Stomach smooth muscle (tissue), 2 donors: ENCODE measurements at regions not wholly inside any gene's neighbourhood (a gene's known extent, or its start where the extent isn't known, plus 50 kb on each side); places are given as distances from the start of the nearest gene placed in this dataset.
"Not testable (repeated sequence)": the region's sequence is repeated elsewhere in the genome, so short reads cannot be mapped to it uniquely, and the experiment has no call there.

Experiments
- H3K27ac ChIP-seq: one replicate; pipeline ENCODE4 v1.7.0; 2013; ENCODE audit warnings: mild to moderate bottlenecking, low read length, inconsistent platforms
- H3K27me3 ChIP-seq, 2 donors: one replicate each; pipeline ENCODE4 v1.7.0; 2013; ENCODE audit warnings: low read length in 2 of 2; ENCODE audit not compliant: insufficient read depth in 2 of 2, control insufficient read depth in 1 of 2
- H3K36me3 ChIP-seq, 2 donors: one replicate each; pipeline ENCODE4 v1.7.0; 2013; ENCODE audit warnings: low read length in 2 of 2; ENCODE audit not compliant: control insufficient read depth in 2 of 2, insufficient read depth in 2 of 2
- H3K4me1 ChIP-seq: one replicate; pipeline ENCODE4 v1.7.0; 2013; ENCODE audit warnings: low read length; ENCODE audit not compliant: control insufficient read depth, insufficient read depth
- H3K4me3 ChIP-seq, 2 donors: one replicate each; pipeline ENCODE4 v1.7.0; 2013; ENCODE audit warnings: low read length in 2 of 2
- H3K9ac ChIP-seq, 2 donors: one replicate each; pipeline ENCODE4 v1.7.0; 2013; ENCODE audit warnings: low read length in 2 of 2, mild to moderate bottlenecking in 1 of 2
- H3K9me3 ChIP-seq, 2 donors: one replicate each; pipeline ENCODE4 v1.7.0; 2013; ENCODE audit warnings: low read length in 2 of 2; ENCODE audit not compliant: control insufficient read depth in 2 of 2
- donor health status: healthy.
- donor health status: Pancreatic carcinoma.

DNA sequence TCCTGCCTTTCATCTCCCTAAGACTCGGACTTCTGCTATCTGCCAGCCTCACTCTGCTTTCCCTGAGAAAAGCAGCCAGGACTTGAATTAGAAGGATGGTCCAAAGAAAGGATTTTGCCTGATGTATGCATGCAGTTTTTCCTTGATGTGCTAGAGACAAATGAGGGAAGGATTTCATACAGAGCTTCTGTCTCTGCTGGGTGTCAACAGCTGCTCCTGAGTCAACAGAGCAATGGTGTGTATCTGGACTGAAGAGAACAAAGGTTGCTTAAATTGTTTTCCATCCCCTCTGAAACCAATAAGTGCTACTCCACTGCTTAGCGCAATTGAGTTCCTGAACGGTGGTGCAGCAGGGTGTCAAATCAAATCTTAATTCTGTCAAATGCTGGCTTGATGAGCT lies 680.6 kb upstream of the C16orf82 start:
- H3K27ac ChIP-seq, result no peak overlapping the region
- H3K4me3 ChIP-seq, result no peak overlapping the region
- no peaks in the 10 kb centered on the region for H3K27me3 ChIP-seq
- no peaks in the 10 kb centered on the region for H3K4me1 ChIP-seq
- H3K9me3 ChIP-seq, result peaks cover 0 to 2% of the 10 kb centered on the region in 2 donors
- no peak overlapping the region for H3K9ac ChIP-seq
- H3K36me3 ChIP-seq, result no peaks in the 10 kb centered on the region

- Histone ChIP-seq H3K27ac (no peak overlapping the region), H3K9me3 (no peaks in the 10 kb centered on the region), H3K36me3 (no peaks in the 10 kb centered on the region), H3K4me1 (no peaks in the 10 kb centered on the region), H3K9ac (no peak overlapping the region), H3K27me3 (no peaks in the 10 kb centered on the region), H3K4me3 (no peak overlapping the region)
Observed at GRCh38 chr16:26391833-26392232, 674.9 kb upstream of the C16orf82 start.

DNA sequence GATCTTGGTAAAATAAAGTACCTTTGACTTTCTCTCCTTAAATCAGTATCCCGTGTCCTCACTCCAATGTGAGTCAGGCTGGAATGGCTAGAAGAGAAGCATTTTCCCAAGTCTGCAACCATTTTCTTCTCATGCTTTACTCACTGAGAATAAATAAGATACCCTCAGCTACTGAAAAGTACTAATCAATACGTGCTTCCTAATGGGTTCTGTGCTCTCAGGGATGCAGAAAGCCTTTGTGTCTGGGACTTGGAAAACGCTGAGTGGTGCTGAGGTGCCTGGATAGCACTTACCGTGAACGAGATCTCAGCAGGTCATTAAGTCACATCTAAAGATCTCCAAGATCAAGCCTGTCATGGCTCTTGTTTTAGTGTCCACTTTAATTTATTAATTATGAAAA lies 672.3 kb upstream of the C16orf82 start:
- H3K27me3 ChIP-seq, result no peaks in the 10 kb centered on the region
- H3K36me3 ChIP-seq, result no peaks in the 10 kb centered on the region
- no peak overlapping the region for H3K27ac ChIP-seq
- H3K4me1 ChIP-seq, result no peaks in the 10 kb centered on the region
- H3K9me3 ChIP-seq, result no peaks in the 10 kb centered on the region
- no peak overlapping the region for H3K9ac ChIP-seq
- no peak overlapping the region for H3K4me3 ChIP-seq

DNA sequence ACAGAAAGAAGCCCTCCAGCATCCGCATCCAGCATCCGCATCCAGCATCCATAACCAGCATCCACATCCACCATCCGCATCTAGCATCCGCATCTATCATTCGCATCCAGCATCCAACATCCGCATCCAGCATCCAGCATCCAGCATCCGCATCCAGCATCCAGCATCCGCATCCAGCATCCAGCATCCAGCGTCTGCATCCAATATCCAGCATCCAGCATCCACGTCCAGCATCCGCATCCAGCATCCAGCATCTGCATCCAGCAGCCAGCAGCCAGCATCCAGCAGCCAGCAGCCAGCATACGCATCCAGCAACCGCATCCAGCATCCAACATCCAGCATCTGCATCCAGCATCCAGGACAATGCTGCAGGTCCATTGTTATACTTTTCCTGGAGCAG lies 671.0 kb upstream of the C16orf82 start:
- H3K9ac ChIP-seq, result no peak overlapping the region
- no peak overlapping the region for H3K27ac ChIP-seq
- H3K4me1 ChIP-seq, result no peaks in the 10 kb centered on the region
- H3K9me3 ChIP-seq, result no peaks in the 10 kb centered on the region
- no peak overlapping the region for H3K4me3 ChIP-seq
- no peaks in the 10 kb centered on the region for H3K36me3 ChIP-seq
- no peaks in the 10 kb centered on the region for H3K27me3 ChIP-seq

DNA sequence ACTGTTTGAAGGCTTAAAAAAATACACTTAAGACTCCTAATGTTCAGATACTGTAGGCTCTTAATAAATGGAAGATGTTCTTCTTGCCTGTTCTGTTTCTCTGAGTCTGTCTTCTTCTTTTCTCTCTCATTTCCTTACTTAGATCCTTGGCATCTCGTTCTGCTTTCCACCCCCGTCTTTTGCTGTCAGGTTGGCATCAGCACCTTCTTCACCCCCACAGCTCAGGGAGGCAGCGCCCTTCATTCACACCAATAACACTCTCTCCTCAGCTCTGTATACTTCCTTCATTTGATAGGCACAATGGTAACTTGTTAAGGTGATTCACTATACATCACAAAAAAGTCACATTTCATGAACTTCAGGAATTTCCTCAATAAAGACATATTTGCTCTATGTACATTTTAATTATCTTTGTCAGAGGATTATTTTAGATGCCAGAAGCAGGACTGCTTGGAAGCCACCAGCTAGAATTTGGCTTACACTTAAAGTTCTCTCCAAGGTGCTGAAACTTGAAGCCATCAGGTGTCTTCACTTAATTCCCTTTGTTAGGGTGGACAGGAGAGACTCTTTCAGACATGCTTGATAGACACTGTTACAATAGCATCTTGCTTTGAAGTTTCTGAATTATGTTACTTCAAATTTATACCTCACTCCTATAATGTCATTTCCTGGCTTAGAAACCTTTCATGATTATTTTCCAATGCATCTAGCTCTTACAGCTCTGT lies 670.1 kb upstream of the C16orf82 start:
- no peak overlapping the region for H3K4me3 ChIP-seq
- no peak overlapping the region for H3K27ac ChIP-seq
- H3K4me1 ChIP-seq, result no peaks in the 10 kb centered on the region

GRCh38 chr16:26413780-26414179 lies 652.9 kb upstream of the C16orf82 start:
- H3K4me3 ChIP-seq, result no peak overlapping the region
- no peak overlapping the region for H3K9ac ChIP-seq
- no peaks in the 10 kb centered on the region for H3K27me3 ChIP-seq
- H3K36me3 ChIP-seq, result no peaks in the 10 kb centered on the region
- no peaks in the 10 kb centered on the region for H3K9me3 ChIP-seq
- H3K27ac ChIP-seq, result no peak overlapping the region
- no peaks in the 10 kb centered on the region for H3K4me1 ChIP-seq

More for the DNA sequence above, 670.1 kb upstream of the C16orf82 start:
- H3K36me3 ChIP-seq, result no peaks in the 10 kb centered on the region
- no peaks in the 10 kb centered on the region for H3K27me3 ChIP-seq
- no peaks in the 10 kb centered on the region for H3K9me3 ChIP-seq
- H3K9ac ChIP-seq, result no peak overlapping the region

DNA sequence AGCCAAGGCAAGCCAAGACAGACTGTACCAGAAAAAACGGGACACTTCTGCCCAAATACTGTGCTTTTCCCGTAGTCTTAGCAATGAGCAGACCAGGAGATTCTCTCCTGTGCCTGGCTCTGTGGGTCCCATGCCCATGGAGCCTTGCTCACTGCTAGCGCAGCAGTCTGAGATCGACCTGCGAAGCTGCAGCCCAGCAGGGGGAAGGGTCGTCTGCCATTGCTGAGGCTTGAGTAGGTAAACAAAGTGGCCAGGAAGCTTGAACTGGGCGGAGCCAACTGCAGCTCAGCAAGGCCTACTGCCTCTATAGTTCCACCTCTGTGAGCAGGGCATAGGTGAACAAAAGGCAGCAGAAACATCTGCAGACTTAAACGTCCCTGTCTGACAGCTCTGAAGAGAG lies 647.3 kb upstream of the C16orf82 start:
- not testable (repeated sequence) for H3K27me3 ChIP-seq, H3K9ac ChIP-seq, H3K4me1 ChIP-seq, H3K27ac ChIP-seq, H3K36me3 ChIP-seq, H3K9me3 ChIP-seq, H3K4me3 ChIP-seq

DNA sequence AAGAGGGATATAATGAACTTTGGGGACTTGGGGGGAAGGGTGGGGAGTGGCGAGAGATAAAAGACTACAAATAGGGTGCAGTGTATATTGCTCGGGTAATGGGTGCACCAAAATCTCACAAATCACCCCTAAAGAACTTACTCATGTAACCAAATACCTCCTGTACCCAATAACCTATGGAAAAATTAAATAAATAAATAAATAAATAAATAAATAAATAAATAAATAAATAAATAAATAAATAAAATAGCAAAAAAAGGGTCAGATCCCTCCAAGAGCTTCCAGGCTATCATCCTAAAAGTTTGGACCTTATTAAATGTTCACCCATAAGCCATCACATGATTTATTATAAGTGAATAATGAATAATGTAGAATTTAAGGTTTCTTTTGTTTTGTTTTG lies 636.1 kb upstream of the C16orf82 start:
- Histone ChIP-seq H3K9ac (no peak overlapping the region), H3K4me3 (no peak overlapping the region), H3K27ac (no peak overlapping the region), H3K27me3 (no peaks in the 10 kb centered on the region), H3K36me3 (no peaks in the 10 kb centered on the region), H3K9me3 (peaks cover 0 to 3% of the 10 kb centered on the region in 2 donors), H3K4me1 (no peaks in the 10 kb centered on the region)

DNA sequence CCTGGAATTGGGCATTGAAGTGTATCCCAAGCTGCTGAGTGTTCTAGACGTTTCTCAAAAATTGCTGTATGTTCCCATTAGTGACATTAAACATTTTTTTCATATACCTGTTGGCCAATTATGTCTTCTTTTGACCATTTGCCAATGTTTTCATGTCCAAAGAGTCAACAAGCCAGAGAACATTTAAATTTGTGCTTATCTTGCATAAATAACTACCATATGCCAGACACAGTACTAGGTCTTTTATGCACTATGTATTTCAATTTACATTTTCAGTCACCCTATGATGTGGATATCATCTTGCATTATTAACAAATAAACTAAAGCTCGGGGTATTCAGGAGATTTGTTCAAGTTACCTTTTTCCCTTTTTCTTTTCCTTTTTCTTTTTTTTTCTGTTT lies 632.9 kb upstream of the C16orf82 start:
- Histone ChIP-seq H3K27ac (no peak overlapping the region), H3K36me3 (no peaks in the 10 kb centered on the region), H3K4me1 (no peaks in the 10 kb centered on the region), H3K27me3 (no peaks in the 10 kb centered on the region), H3K9me3 (peaks cover 0 to 3% of the 10 kb centered on the region in 2 donors), H3K4me3 (no peak overlapping the region), H3K9ac (no peak overlapping the region)

DNA sequence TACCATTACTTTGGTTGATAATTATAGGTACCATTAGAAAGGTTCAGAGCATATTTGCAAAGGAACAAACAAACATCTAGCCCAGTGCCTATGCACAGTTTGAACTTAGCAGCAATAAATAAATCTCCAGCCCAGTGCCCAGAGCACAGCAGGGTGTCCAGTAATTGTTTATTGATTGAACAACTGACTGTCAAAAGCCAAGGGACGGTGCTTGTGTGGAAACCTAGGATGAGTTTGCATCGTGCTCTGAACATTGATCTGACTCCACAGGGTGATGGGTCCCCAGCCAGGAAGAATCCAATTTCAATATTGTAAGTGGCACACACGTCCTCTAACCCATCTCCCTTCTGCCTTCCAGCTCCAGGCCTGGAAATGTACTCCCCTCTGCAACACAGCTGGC lies 625.5 kb upstream of the C16orf82 start:
- H3K4me3 ChIP-seq, result no peak overlapping the region

GRCh38 chr16:26442321-26442720 lies 624.4 kb upstream of the C16orf82 start:
- no peaks in the 10 kb centered on the region for H3K4me1 ChIP-seq
- no peaks in the 10 kb centered on the region for H3K27me3 ChIP-seq
- H3K27ac ChIP-seq, result no peak overlapping the region
- H3K9me3 ChIP-seq, result no peaks in the 10 kb centered on the region
- no peak overlapping the region for H3K9ac ChIP-seq
- no peaks in the 10 kb centered on the region for H3K36me3 ChIP-seq
- H3K4me3 ChIP-seq, result no peak overlapping the region

More for the DNA sequence above, 625.5 kb upstream of the C16orf82 start:
- no peaks in the 10 kb centered on the region for H3K4me1 ChIP-seq
- no peaks in the 10 kb centered on the region for H3K36me3 ChIP-seq
- H3K9me3 ChIP-seq, result no peaks in the 10 kb centered on the region
- no peak overlapping the region for H3K9ac ChIP-seq
- H3K27ac ChIP-seq, result no peak overlapping the region
- no peaks in the 10 kb centered on the region for H3K27me3 ChIP-seq
